Tibial nerve (tissue), 4 donors: ENCODE measurements at regions not wholly inside any gene's neighbourhood (a gene's known extent, or its start where the extent isn't known, plus 50 kb on each side); places are given as distances from the start of the nearest gene placed in this dataset.
"Not testable (repeated sequence)": the region's sequence is repeated elsewhere in the genome, so short reads cannot be mapped to it uniquely, and the experiment has no call there.

Experiments
- EP300 ChIP-seq, 2 donors: sonication (generic); formaldehyde crosslinking; IDR thresholded peaks; one replicate each; pipeline ENCODE4 v1.6.1; 2017; ENCODE audit warnings: antibody characterized with exemption in 2 of 2, mild to moderate bottlenecking in 1 of 2
- POLR2A ChIP-seq, 2 donors: fragments of 450-650 bp; IDR thresholded peaks; one replicate each; pipeline ENCODE4 v1.6.1; 2017; ENCODE audit warnings: antibody characterized with exemption in 2 of 2, mild to moderate bottlenecking in 2 of 2, moderate library complexity in 2 of 2
- TF ChIP-seq, protein P1 (sequence below), 5 experiments: fragments of 200-600 bp in 3 of 5; fragments of 450-650 bp in 2 of 5; sonication (generic) in 3 of 5; IDR thresholded peaks; one replicate each; pipeline ENCODE4 v1.5.1; 2016 to 2019; ENCODE audit warnings: antibody characterized with exemption in 5 of 5, mild to moderate bottlenecking in 3 of 5, moderate library complexity in 2 of 5

- TF ChIP-seq, protein P1, sequence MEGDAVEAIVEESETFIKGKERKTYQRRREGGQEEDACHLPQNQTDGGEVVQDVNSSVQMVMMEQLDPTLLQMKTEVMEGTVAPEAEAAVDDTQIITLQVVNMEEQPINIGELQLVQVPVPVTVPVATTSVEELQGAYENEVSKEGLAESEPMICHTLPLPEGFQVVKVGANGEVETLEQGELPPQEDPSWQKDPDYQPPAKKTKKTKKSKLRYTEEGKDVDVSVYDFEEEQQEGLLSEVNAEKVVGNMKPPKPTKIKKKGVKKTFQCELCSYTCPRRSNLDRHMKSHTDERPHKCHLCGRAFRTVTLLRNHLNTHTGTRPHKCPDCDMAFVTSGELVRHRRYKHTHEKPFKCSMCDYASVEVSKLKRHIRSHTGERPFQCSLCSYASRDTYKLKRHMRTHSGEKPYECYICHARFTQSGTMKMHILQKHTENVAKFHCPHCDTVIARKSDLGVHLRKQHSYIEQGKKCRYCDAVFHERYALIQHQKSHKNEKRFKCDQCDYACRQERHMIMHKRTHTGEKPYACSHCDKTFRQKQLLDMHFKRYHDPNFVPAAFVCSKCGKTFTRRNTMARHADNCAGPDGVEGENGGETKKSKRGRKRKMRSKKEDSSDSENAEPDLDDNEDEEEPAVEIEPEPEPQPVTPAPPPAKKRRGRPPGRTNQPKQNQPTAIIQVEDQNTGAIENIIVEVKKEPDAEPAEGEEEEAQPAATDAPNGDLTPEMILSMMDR (IDR thresholded peaks at IDR 0.05): not testable (repeated sequence)
- not testable (repeated sequence) for TF ChIP-seq EP300, POLR2A (IDR thresholded peaks at IDR 0.05)
Observed at GRCh38 chr7:10786976-10787375, 186.7 kb upstream of the PHF14 start.
